Type B pancreatic cell (in vitro differentiated cells): ENCODE measurements at regions not wholly inside any gene's neighbourhood (a gene's known extent, or its start where the extent isn't known, plus 50 kb on each side); places are given as distances from the start of the nearest gene placed in this dataset.

ENCODE experiments used
- DNase-seq: peaks from one replicate; pipeline ENCODE4 v3.0.0; 2021; ENCODE audit warnings: mixed read lengths; ENCODE audit not compliant: unreplicated experiment; ENCODE audit errors: extremely low spot score
- H3K27ac Mint-ChIP-seq: 2 replicates; pipeline ENCODE4 v1.8.0; 2021; ENCODE audit warnings: mild to moderate bottlenecking, mixed read lengths
- H3K27me3 Mint-ChIP-seq: 2 replicates; pipeline ENCODE4 v1.8.0; 2021; ENCODE audit warnings: mixed read lengths
- H3K36me3 Mint-ChIP-seq: 2 replicates; pipeline ENCODE4 v1.8.0; 2021; ENCODE audit warnings: mixed read lengths
- H3K4me1 Mint-ChIP-seq: one replicate; pipeline ENCODE4 v1.8.0; 2021; ENCODE audit warnings: mixed read lengths; ENCODE audit not compliant: unreplicated experiment
- H3K4me3 Mint-ChIP-seq: 2 replicates; pipeline ENCODE4 v1.8.0; 2021; ENCODE audit warnings: mild to moderate bottlenecking, mixed read lengths
- H3K9me3 Mint-ChIP-seq: 2 replicates; pipeline ENCODE4 v1.8.0; 2021; ENCODE audit warnings: mixed read lengths
- TF ChIP-seq, protein P1 (sequence below): fragments of 200-600 bp; sonication (generic); conservative IDR thresholded peaks from 2 replicates; pipeline ENCODE4 v1.5.0; 2021; ENCODE audit warnings: antibody characterized with exemption, mild to moderate bottlenecking

DNA sequence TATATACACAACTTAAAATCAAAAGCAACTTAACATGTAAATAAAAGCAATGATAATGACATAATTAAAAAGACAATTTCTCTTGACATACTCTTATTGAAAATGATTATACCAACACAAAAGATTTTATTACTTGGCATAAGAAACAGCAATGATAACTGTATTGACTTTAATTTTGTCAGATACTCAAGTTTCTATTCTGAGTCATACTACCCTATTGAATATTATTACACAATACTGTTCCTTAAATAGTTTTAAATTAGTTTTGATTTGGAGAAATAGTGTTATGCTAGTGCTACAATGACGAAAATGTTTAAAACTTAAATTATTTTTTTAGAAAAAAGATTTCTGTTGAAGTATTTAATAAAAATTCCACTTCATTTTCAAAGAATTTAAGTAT, 1319.3 kb upstream of the C9orf72 start:
- no peak for DNase-seq
- H3K9me3 Mint-ChIP-seq = no peaks in the 10 kb centered on the region
- no peaks in the 10 kb centered on the region for H3K36me3 Mint-ChIP-seq
- TF ChIP-seq, protein P1, sequence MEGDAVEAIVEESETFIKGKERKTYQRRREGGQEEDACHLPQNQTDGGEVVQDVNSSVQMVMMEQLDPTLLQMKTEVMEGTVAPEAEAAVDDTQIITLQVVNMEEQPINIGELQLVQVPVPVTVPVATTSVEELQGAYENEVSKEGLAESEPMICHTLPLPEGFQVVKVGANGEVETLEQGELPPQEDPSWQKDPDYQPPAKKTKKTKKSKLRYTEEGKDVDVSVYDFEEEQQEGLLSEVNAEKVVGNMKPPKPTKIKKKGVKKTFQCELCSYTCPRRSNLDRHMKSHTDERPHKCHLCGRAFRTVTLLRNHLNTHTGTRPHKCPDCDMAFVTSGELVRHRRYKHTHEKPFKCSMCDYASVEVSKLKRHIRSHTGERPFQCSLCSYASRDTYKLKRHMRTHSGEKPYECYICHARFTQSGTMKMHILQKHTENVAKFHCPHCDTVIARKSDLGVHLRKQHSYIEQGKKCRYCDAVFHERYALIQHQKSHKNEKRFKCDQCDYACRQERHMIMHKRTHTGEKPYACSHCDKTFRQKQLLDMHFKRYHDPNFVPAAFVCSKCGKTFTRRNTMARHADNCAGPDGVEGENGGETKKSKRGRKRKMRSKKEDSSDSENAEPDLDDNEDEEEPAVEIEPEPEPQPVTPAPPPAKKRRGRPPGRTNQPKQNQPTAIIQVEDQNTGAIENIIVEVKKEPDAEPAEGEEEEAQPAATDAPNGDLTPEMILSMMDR = no peak
- H3K4me1 Mint-ChIP-seq = no peaks in the 10 kb centered on the region
- no peaks in the 10 kb centered on the region for H3K27me3 Mint-ChIP-seq
- no peak overlapping the region for H3K4me3 Mint-ChIP-seq
- no peak overlapping the region for H3K27ac Mint-ChIP-seq

DNA sequence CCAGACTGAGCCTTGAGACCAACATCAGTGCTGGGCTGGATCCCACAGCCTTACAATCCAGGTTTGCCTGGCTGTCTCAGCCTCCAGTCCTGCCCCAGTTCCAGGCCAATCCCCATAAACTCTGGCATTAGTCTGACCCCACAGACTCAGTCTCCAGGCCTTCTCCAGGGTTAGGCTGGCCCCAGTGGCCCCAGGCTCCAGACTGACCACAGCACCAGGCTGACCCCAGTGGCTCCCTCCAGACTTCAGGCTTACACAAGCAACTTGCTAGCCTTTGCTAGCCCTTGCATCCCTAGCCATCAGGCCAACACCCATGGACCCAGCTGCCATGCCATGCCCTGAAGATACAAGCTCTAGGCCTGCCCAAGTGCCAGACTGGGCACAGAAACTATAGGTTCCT, 1326.0 kb upstream of the C9orf72 start:
- H3K36me3 Mint-ChIP-seq = no peaks in the 10 kb centered on the region
- H3K4me1 Mint-ChIP-seq = no peaks in the 10 kb centered on the region
- H3K27ac Mint-ChIP-seq = no peak overlapping the region
- no peak overlapping the region for H3K4me3 Mint-ChIP-seq
- TF ChIP-seq, protein P1 = no peak
- no peaks in the 10 kb centered on the region for H3K9me3 Mint-ChIP-seq
- DNase-seq = no peak
- H3K27me3 Mint-ChIP-seq = no peaks in the 10 kb centered on the region

DNA sequence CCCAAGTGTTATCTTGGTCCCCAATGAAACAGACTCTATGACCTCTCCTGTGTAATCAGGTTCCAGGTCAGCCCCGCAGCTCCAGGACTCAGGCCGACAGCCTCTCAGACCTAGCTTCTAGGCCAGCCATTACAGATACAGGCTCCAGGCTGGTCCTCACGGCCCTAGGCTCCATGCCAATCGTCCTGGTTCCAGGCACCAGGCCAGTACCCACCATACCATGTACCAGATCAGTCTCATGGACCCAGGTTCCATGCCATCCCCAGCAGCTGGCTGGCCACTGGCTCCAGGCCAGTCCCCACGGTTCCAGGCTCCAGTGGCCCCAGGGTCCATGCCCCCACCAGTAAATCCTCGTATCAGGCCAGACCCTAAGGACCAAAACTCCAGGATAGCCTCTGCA, 1326.6 kb upstream of the C9orf72 start:
- no peaks in the 10 kb centered on the region for H3K27me3 Mint-ChIP-seq
- DNase-seq = no peak
- TF ChIP-seq, protein P1 = no peak
- no peak overlapping the region for H3K4me3 Mint-ChIP-seq
- no peaks in the 10 kb centered on the region for H3K36me3 Mint-ChIP-seq
- H3K27ac Mint-ChIP-seq = no peak overlapping the region
- no peaks in the 10 kb centered on the region for H3K9me3 Mint-ChIP-seq
- H3K4me1 Mint-ChIP-seq = no peaks in the 10 kb centered on the region

DNA sequence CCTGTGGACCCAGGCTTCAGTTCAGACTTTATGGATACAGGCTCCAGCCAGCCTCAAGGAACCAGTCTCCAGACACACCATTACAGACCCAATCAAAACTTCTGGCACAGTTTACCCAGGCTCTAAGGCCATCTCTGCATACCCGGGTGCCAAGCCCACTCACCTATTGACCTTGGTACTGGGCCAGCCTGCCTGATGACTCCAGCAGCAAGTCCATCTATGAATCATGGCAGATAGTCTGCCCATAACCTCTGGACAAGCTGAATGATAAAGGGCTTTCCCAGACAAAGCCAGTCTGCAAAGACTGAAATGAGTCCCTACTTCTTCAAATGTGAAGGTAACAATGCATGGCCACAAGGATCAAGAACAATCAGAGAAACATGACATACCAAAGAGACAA, 1327.1 kb upstream of the C9orf72 start:
- H3K4me3 Mint-ChIP-seq = no peak overlapping the region
- no peak for DNase-seq
- no peaks in the 10 kb centered on the region for H3K27me3 Mint-ChIP-seq
- TF ChIP-seq, protein P1 = no peak
- no peaks in the 10 kb centered on the region for H3K4me1 Mint-ChIP-seq
- no peaks in the 10 kb centered on the region for H3K36me3 Mint-ChIP-seq
- H3K27ac Mint-ChIP-seq = no peak overlapping the region
- no peaks in the 10 kb centered on the region for H3K9me3 Mint-ChIP-seq

DNA sequence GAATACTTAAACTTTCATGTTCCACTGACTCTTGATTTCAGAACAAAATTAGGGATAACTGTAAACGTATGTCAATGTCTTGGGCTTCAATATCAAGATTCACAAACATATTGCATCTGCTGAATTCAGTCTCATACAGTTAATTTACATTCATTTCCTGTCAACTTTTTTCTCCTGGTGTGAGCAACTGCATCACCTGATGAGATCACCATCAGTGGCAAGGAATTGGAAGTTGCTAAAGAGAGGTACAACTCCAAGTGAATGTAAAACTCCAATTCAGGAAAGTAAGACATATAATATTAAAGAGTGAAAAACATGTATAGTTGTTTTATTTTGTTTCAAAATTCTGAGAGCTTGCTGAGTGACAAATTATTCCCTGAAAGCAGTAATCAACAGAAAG, 1336.2 kb upstream of the C9orf72 start:
- Mint-ChIP-seq H3K36me3 (no peaks in the 10 kb centered on the region), H3K4me3 (no peak overlapping the region), H3K9me3 (no peaks in the 10 kb centered on the region), H3K27ac (no peak overlapping the region), H3K27me3 (no peaks in the 10 kb centered on the region), H3K4me1 (no peaks in the 10 kb centered on the region)
- TF ChIP-seq, protein P1 = no peak
- no peak for DNase-seq

DNA sequence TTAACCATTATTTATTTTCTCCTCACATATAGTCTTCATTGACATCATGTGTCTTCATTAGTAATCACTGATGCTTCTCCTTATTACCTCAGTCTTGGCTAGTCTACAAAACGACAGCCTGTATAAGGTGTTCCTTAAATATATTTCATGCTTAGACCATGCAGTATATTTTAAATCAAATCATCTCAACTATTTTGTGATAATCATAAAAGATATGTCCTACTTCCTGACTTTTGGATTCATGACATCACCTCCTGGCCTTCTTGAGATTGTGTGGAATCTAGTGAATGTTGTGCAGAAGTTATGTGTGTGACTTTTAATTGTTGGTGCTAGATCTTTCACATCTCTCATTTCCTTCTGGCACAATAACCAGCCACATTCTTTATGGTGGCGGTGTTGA, 1339.3 kb upstream of the C9orf72 start:
- H3K9me3 Mint-ChIP-seq = no peaks in the 10 kb centered on the region
- H3K27ac Mint-ChIP-seq = no peak overlapping the region
- DNase-seq = no peak
- H3K36me3 Mint-ChIP-seq = no peaks in the 10 kb centered on the region
- no peak overlapping the region for H3K4me3 Mint-ChIP-seq
- TF ChIP-seq, protein P1 = no peak
- H3K27me3 Mint-ChIP-seq = no peaks in the 10 kb centered on the region
- H3K4me1 Mint-ChIP-seq = no peaks in the 10 kb centered on the region
